Astrocyte (in vitro differentiated cells and primary cell): ENCODE measurements at regions not wholly inside any gene's neighbourhood (a gene's known extent, or its start where the extent isn't known, plus 50 kb on each side); places are given as distances from the start of the nearest gene placed in this dataset.

Experiments
- CTCF ChIP-seq: IDR thresholded peaks from 2 replicates; pipeline ENCODE4 v1.5.1; 2011; ENCODE audit warnings: low read depth, mild to moderate bottlenecking, inconsistent platforms, low read length, moderate library complexity; ENCODE audit not compliant: insufficient read depth
- EZH2 ChIP-seq: IDR thresholded peaks from 2 replicates; pipeline ENCODE4 v1.6.1; 2012; ENCODE audit warnings: mild to moderate bottlenecking, low read length, inconsistent platforms; ENCODE audit not compliant: insufficient read depth

- no peak for TF ChIP-seq CTCF
- no peak for TF ChIP-seq EZH2
Observed at GRCh38 chr3:180274536-180274935, 237.8 kb upstream of the PEX5L start.
